GM18507 (cell line): ENCODE measurements at regions not wholly inside any gene's neighbourhood (a gene's known extent, or its start where the extent isn't known, plus 50 kb on each side); places are given as distances from the start of the nearest gene placed in this dataset.
"Not testable (repeated sequence)": the region's sequence is repeated elsewhere in the genome, so short reads cannot be mapped to it uniquely, and the experiment has no call there.

Experiments
- DNase-seq: peaks from one replicate; pipeline ENCODE4 v3.0.0; 2011; ENCODE audit warnings: low read depth; ENCODE audit not compliant: insufficient read length; ENCODE audit errors: extremely low spot score
- FAIRE-seq: peaks from 2 replicates; lab custom pipeline; 2011; peaks lifted over from hg19 to GRCh38; lab: Jason Lieb, UNC

GRCh38 chr9:85876628-85877027 lies 64.3 kb upstream of the NAA35 start:
- DNase-seq (no peak), FAIRE-seq (no peak)

GRCh38 chr9:85878872-85879597 lies 61.9 kb upstream of the NAA35 start:
- not testable (repeated sequence) for DNase-seq, FAIRE-seq

DNA sequence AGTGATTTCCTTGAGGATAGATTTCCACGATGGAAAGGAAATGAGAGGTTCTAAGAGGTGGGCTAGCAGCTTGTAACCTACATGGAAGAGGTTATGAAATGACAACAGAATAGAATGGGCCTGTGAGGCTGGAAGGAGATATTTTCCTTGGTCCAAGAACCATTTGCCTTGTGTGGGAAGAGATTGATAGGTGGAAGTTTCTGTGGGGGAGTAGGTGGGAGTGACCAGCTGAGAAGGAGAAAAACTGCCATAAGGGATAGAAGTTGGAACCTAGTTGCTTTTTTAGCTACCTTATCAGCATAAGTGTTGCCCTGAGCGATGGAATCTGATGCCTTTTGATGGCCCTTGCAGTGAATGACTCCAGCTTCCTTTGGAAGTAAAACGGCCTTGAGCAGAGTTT lies 60.4 kb upstream of the NAA35 start:
- FAIRE-seq: not testable (repeated sequence)

DNA sequence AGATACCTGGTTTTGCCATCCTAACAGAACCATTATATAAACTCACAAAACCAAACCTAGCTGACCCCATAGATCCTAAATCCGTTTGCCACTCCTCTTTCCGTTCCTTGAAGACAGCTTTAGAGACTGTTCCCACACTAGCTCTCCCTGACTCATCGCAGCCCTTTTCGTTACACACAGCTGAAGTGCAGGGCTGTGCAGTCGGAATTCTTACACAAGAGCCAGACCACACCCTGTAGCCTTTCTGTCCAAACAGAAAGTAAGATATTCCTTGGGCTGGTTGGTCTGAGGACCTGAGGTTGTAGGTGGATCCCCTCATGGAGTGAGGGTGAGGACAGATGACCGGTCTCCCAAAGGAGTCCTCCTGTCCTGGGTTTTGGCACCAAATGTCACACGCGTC lies 56.7 kb upstream of the NAA35 start:
- FAIRE-seq (no peak), DNase-seq (no peak)

More for the DNA sequence above, 60.4 kb upstream of the NAA35 start:
- DNase-seq: not testable (repeated sequence)

GRCh38 chr9:85890962-85891361 lies 50.0 kb upstream of the NAA35 start:
- FAIRE-seq (no peak), DNase-seq (no peak)
